GM23248 (cell line): ENCODE measurements at regions not wholly inside any gene's neighbourhood (a gene's known extent, or its start where the extent isn't known, plus 50 kb on each side); places are given as distances from the start of the nearest gene placed in this dataset.

ENCODE experiments used
- EZH2 ChIP-seq: fragments of 200-600 bp; sonication (generic); IDR thresholded peaks from 2 replicates; pipeline ENCODE4 v1.6.1; 2018; ENCODE audit warnings: antibody characterized with exemption, mild to moderate bottlenecking; ENCODE audit not compliant: insufficient read depth, poor library complexity, severe bottlenecking
- EZH2phosphoT487 ChIP-seq: fragments of 200-600 bp; sonication (generic); IDR thresholded peaks from 2 replicates; pipeline ENCODE4 v1.6.1; 2018; ENCODE audit warnings: antibody characterized with exemption, moderate library complexity, mild to moderate bottlenecking, low read depth; ENCODE audit not compliant: insufficient read depth

DNA sequence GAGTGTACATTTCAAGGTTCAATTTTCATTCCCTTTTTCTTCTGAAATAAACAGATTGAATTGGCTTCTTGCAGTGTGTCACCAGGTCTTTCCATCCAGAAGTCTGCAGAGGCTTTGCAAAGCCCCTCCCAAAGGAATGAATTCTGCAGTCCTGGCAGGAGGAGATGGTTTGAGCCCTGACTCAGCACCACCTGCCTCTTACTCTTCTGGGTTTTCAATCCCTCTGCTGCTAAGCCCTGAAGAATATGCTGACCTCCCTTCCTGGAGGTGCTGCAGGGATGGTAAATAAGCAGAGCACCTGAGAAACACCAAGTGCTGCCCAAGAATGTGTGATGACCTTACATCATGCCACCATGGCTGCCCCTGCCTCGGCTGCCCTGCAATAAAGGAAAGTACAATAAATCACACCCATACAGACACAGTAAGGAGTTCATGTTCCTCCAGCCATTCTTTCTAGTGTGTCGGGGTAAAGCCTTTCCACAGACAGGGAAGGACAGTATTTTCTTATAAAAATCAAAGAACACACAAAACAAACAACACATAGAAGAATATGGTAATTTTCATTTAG lies 209.2 kb downstream of the ZNF326 start:
- TF ChIP-seq EZH2 = no peak
- TF ChIP-seq EZH2phosphoT487 = no peak
